MCF 10A (cell line): ENCODE measurements at regions not wholly inside any gene's neighbourhood (a gene's known extent, or its start where the extent isn't known, plus 50 kb on each side); places are given as distances from the start of the nearest gene placed in this dataset.

ENCODE experiments used
- BruUV-seq: library from RNA; stranded (reverse); fragments of 400-500 nt; replicated peaks from 2 replicates; lab custom pipeline; 2021; lab: Mats Ljungman, UMichigan
- CTCF ChIA-PET: fragments of 300-600 bp; sonication (Branson Sonifier 250); formaldehyde crosslinking; extraction: SDS; loops from one replicate; lab custom pipeline; 2021; ENCODE audit warnings: antibody characterized with exemption, inconsistent platforms; lab: Yijun Ruan, JAX
- POLR2A ChIA-PET: fragments of 300-600, 350-650 bp; sonication (Branson Sonifier 250); formaldehyde crosslinking; extraction: SDS; loops from one replicate; lab custom pipeline; 2020; ENCODE audit warnings: antibody characterized with exemption, inconsistent platforms; lab: Yijun Ruan, JAX
- DNase-seq: peaks from one replicate; pipeline ENCODE4 v3.0.0-alpha.2; 2018; ENCODE audit not compliant: unreplicated experiment
- H3K27ac Mint-ChIP-seq: one replicate; pipeline ENCODE4 v1.8.0; 2022; ENCODE audit warnings: mild to moderate bottlenecking, low read depth, mixed read lengths; ENCODE audit not compliant: unreplicated experiment
- H3K27me3 Mint-ChIP-seq: one replicate; pipeline ENCODE4 v1.8.0; 2022; ENCODE audit warnings: mixed read lengths; ENCODE audit not compliant: insufficient read depth, unreplicated experiment
- H3K36me3 Mint-ChIP-seq: one replicate; pipeline ENCODE4 v1.8.0; 2022; ENCODE audit warnings: mild to moderate bottlenecking, moderate library complexity, mixed read lengths; ENCODE audit not compliant: insufficient read depth, unreplicated experiment
- H3K4me1 Mint-ChIP-seq: one replicate; pipeline ENCODE4 v1.8.0; 2022; ENCODE audit warnings: mixed read lengths; ENCODE audit not compliant: insufficient read depth, unreplicated experiment
- H3K4me3 Mint-ChIP-seq: one replicate; pipeline ENCODE4 v1.8.0; 2022; ENCODE audit warnings: mild to moderate bottlenecking, moderate library complexity, mixed read lengths; ENCODE audit not compliant: unreplicated experiment
- H3K9me3 Mint-ChIP-seq: one replicate; pipeline ENCODE4 v1.8.0; 2022; ENCODE audit warnings: mixed read lengths; ENCODE audit not compliant: unreplicated experiment
- CTCF ChIP-seq: fragments of 200-600 bp; IDR thresholded peaks from one replicate; pipeline ENCODE4 v1.8.0; 2022; ENCODE audit warnings: antibody characterized with exemption, mild to moderate bottlenecking; ENCODE audit not compliant: unreplicated experiment
- intact Hi-C: fragments of 100-400 bp; cut with micrococcal nuclease; formaldehyde crosslinking; loops from 2 replicates; pipeline ENCODE4 v1.14.1; 2022

GRCh38 chr5:29993286-29993685, 1200.2 kb upstream of the CDH6 start:
- intact Hi-C loops = no loop called here
- CTCF ChIA-PET = interaction anchor here (0.6 kb wide), 1 partner anchor 47 kb away, joined by 3 read pairs; no protein-coding TSS in a partner anchor
- Mint-ChIP-seq H3K4me3 (no peak overlapping the region), H3K27me3 (no peaks in the 10 kb centered on the region), H3K36me3 (no peaks in the 10 kb centered on the region), H3K4me1 (no peaks in the 10 kb centered on the region), H3K9me3 (no peaks in the 10 kb centered on the region), H3K27ac (no peak overlapping the region)
- no TSS peak for BruUV-seq
- no peak for TF ChIP-seq CTCF
- no peak for DNase-seq
- POLR2A ChIA-PET = no interaction called here

GRCh38 chr5:29992248-29992647, 1201.2 kb upstream of the CDH6 start:
- intact Hi-C loops = no loop called here
- Mint-ChIP-seq H3K36me3 (no peaks in the 10 kb centered on the region), H3K4me1 (no peaks in the 10 kb centered on the region), H3K9me3 (no peaks in the 10 kb centered on the region), H3K27ac (no peak overlapping the region), H3K27me3 (no peaks in the 10 kb centered on the region), H3K4me3 (no peak overlapping the region)
- POLR2A ChIA-PET = no interaction called here
- CTCF ChIA-PET = no interaction called here
- no peak for DNase-seq
- no peak for TF ChIP-seq CTCF
- BruUV-seq = no TSS peak

GRCh38 chr5:29990681-29991080, 1202.8 kb upstream of the CDH6 start:
- CTCF ChIA-PET = interaction anchor here (1.5 kb wide), 1 partner anchor 50 kb away, joined by 3 read pairs; no protein-coding TSS in a partner anchor
- BruUV-seq = no TSS peak
- TF ChIP-seq CTCF = no peak
- no peaks in the 10 kb centered on the region for H3K27me3 Mint-ChIP-seq
- no peaks in the 10 kb centered on the region for H3K4me1 Mint-ChIP-seq
- no peak overlapping the region for H3K27ac Mint-ChIP-seq
- H3K9me3 Mint-ChIP-seq = no peaks in the 10 kb centered on the region
- no peaks in the 10 kb centered on the region for H3K36me3 Mint-ChIP-seq
- DNase-seq = no peak
- no peak overlapping the region for H3K4me3 Mint-ChIP-seq
- POLR2A ChIA-PET = no interaction called here
- intact Hi-C loops = no loop called here

- no TSS peak for BruUV-seq
- no peak for TF ChIP-seq CTCF
- peaks cover 6% of the 10 kb centered on the region for H3K36me3 Mint-ChIP-seq
- ChIA-PET POLR2A (no interaction called here), CTCF (no interaction called here)
- H3K27me3 Mint-ChIP-seq = no peaks in the 10 kb centered on the region
- intact Hi-C loops = no loop called here
- H3K4me3 Mint-ChIP-seq = no peak overlapping the region
- no peak overlapping the region for H3K27ac Mint-ChIP-seq
- DNase-seq = no peak
- no peaks in the 10 kb centered on the region for H3K9me3 Mint-ChIP-seq
- H3K4me1 Mint-ChIP-seq = no peaks in the 10 kb centered on the region
These were observed 1209.3 kb upstream of the CDH6 start for GRCh38 chr5:29984156-29984540.
